ENCODE measurements at regions not wholly inside any gene's neighbourhood (a gene's known extent, or its start where the extent isn't known, plus 50 kb on each side); places are given as distances from the start of the nearest gene placed in this dataset.

DNA sequence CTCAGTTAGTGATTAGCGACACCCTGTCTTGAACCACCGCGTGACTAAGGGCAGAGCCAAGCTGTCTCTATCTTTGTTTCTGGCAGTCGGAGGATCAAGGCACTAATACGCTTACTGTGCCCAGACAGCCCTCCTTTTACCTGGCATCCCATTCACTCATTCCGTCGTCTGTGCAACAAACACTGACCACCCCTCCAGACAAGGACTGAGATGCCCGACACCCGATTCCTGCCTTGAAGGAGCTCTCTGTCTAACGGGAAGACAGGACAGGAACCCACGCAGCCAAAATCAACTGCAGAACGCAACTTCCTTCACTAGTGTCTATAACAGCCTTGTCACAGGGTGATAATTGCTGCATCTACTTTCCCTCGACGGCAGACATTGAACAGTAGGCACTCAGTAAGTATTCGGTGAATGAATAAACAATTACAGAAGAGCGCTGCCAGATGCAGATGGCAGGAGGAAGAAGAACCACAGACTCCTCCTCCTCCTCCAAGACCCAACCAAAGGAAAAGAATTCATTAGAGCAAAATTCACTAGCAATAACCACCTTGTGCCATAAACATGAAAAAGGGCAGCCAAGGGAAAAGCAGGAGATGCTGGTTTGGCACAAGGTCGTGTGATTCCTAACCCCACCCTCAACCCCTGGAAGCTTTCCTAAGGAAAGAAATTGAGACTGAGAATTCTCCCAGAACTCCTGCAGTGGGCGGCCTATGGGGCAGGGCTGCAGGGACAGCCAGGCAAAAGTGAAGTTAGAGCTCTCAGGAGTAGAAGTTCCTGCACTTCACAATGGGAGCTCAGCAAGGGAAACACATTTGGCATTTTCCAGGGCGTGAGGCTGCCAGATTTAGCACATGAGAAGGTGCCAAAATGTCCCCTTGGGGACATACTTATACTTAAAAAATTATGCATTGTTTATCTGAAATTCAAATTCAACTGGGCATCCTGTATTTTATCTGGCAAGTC, 186.6 kb upstream of the DIO3 start:
- no peaks in the 10 kb centered on the region for H3K36me3 ChIP-seq (ENCODE audit: control insufficient read depth in 1 of 2, insufficient read depth in 2 of 2, low read depth in 1 of 2, low read length in 2 of 2)
- H3K9me3 ChIP-seq (ENCODE audit: control insufficient read depth, low read length): no peaks in the 10 kb centered on the region
- no peak overlapping the region for H2BK120ac ChIP-seq (ENCODE audit: low read depth, low read length)
- H3K4me3 ChIP-seq (ENCODE audit: insufficient read depth in 1 of 2, low read depth in 1 of 2, low read length in 2 of 2): no peak overlapping the region
- no peaks in the 10 kb centered on the region for H3K79me1 ChIP-seq (replicated peaks; ENCODE audit: low read length, poor library complexity, severe bottlenecking)
- no peaks in the 10 kb centered on the region for H3K4me1 ChIP-seq (ENCODE audit: control insufficient read depth, insufficient read depth, low read depth, low read length)
- H3K18ac ChIP-seq (ENCODE audit: low read depth in 1 of 2, low read length in 2 of 2): no peak overlapping the region
- H2AK5ac ChIP-seq (ENCODE audit: low read length, severe bottlenecking): no peak overlapping the region
- H3K9ac ChIP-seq (ENCODE audit: low read length): no peak overlapping the region
- no peak for DNase-seq
- no peak overlapping the region for H2BK5ac ChIP-seq (ENCODE audit: low read depth, low read length, poor library complexity, severe bottlenecking)
- H3K4ac ChIP-seq (ENCODE audit: low read depth in 1 of 2, low read length in 2 of 2): no peak overlapping the region
- no peak overlapping the region for H2AFZ ChIP-seq (ENCODE audit: low read depth, low read length)
- H2BK12ac ChIP-seq (ENCODE audit: low read length in 2 of 2): no peak overlapping the region
- H4K91ac ChIP-seq (ENCODE audit: low read length): no peak overlapping the region
- WGBS: 83% methylated on average over 18 of the region's 19 CpGs
- H3K14ac ChIP-seq (ENCODE audit: low read length in 2 of 2): no peak overlapping the region
- H4K8ac ChIP-seq (ENCODE audit: low read length): no peak overlapping the region
- H3K27me3 ChIP-seq (ENCODE audit: control insufficient read depth in 1 of 2, insufficient read depth in 1 of 2, low read length in 2 of 2): peaks cover 0 to 27% of the 10 kb centered on the region in 2 experiments
- no peak overlapping the region for H3K23ac ChIP-seq (ENCODE audit: low read length in 2 of 2)
- no peak overlapping the region for H2BK15ac ChIP-seq (ENCODE audit: low read depth, poor library complexity, severe bottlenecking)
- no peak overlapping the region for H3K4me2 ChIP-seq (ENCODE audit: low read length, poor library complexity, severe bottlenecking)
- no peak overlapping the region for H3K27ac ChIP-seq (ENCODE audit: low read length, poor library complexity, severe bottlenecking)

DNA sequence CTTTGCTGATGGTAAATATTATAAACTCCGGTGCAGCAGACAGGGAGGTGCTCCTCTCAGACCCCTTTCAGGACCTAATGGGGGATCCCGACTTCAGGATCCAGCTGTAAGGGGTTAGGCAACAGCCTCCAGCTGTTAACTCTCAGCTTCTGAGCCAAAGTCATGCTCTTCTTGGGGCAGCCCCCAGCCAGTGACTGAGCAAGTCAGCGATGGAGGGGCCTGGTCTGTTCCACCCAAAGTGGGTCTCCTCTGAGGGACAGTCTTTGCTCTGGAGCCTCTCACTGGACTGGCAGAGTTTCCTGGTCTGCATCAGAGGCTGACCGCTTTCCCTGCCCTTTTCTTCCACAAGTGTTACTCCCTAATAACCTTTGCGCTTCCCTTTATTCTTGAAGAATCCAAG, 184.2 kb upstream of the DIO3 start:
- Histone ChIP-seq H4K8ac (ENCODE audit: low read length) (no peak overlapping the region), H2BK15ac (ENCODE audit: low read depth, poor library complexity, severe bottlenecking) (no peak overlapping the region), H3K27me3 (ENCODE audit: control insufficient read depth in 1 of 2, insufficient read depth in 1 of 2, low read length in 2 of 2) (peaks cover 0 to 24% of the 10 kb centered on the region in 2 experiments), H3K9ac (ENCODE audit: low read length) (no peak overlapping the region), H3K14ac (ENCODE audit: low read length in 2 of 2) (no peak overlapping the region), H3K9me3 (ENCODE audit: control insufficient read depth, low read length) (peaks cover 10% of the 10 kb centered on the region), H4K91ac (ENCODE audit: low read length) (no peak overlapping the region), H3K18ac (ENCODE audit: low read depth in 1 of 2, low read length in 2 of 2) (no peak overlapping the region), H3K4me3 (ENCODE audit: insufficient read depth in 1 of 2, low read depth in 1 of 2, low read length in 2 of 2) (no peak overlapping the region), H2BK12ac (ENCODE audit: low read length in 2 of 2) (no peak overlapping the region), H3K36me3 (ENCODE audit: control insufficient read depth in 1 of 2, insufficient read depth in 2 of 2, low read depth in 1 of 2, low read length in 2 of 2) (no peaks in the 10 kb centered on the region), H2BK120ac (ENCODE audit: low read depth, low read length) (no peak overlapping the region), H3K4me1 (ENCODE audit: control insufficient read depth, insufficient read depth, low read depth, low read length) (no peaks in the 10 kb centered on the region), H3K27ac (ENCODE audit: low read length, poor library complexity, severe bottlenecking) (no peak overlapping the region), H3K4me2 (ENCODE audit: low read length, poor library complexity, severe bottlenecking) (no peak overlapping the region), H2AK5ac (ENCODE audit: low read length, severe bottlenecking) (no peak overlapping the region), H3K23ac (ENCODE audit: low read length in 2 of 2) (no peak overlapping the region), H2AFZ (ENCODE audit: low read depth, low read length) (no peak overlapping the region), H3K79me1 (replicated peaks; ENCODE audit: low read length, poor library complexity, severe bottlenecking) (no peaks in the 10 kb centered on the region), H3K4ac (ENCODE audit: low read depth in 1 of 2, low read length in 2 of 2) (no peak overlapping the region), H2BK5ac (ENCODE audit: low read depth, low read length, poor library complexity, severe bottlenecking) (no peak overlapping the region)
- 60% methylated on average over 3 of the region's 5 CpGs for WGBS
- no peak for DNase-seq

DNA sequence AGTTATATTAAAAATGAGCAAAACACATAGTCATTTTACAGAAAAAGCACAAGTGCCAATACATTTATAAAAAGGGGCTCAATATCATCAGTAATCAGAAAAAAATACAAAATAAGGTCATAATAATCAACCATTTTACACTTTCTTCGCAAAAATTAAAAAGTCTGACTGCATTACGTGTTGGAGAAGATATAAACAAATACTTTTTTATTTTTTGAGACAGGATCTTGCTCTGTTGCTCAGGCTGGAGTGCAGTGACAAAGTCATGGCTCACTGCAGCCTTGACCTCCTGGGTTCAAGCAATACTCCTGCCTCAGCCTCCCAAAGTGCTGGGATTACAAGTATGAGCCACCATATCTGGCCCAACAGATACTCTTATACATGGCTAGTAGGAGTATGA, 181.5 kb upstream of the DIO3 start:
- Histone ChIP-seq H3K4me3 (ENCODE audit: insufficient read depth in 1 of 2, low read depth in 1 of 2, low read length in 2 of 2) (no peak overlapping the region), H3K4me2 (ENCODE audit: low read length, poor library complexity, severe bottlenecking) (no peak overlapping the region), H2AFZ (ENCODE audit: low read depth, low read length) (no peak overlapping the region), H3K9ac (ENCODE audit: low read length) (no peak overlapping the region), H2AK5ac (ENCODE audit: low read length, severe bottlenecking) (no peak overlapping the region), H4K91ac (ENCODE audit: low read length) (no peak overlapping the region), H2BK5ac (ENCODE audit: low read depth, low read length, poor library complexity, severe bottlenecking) (no peak overlapping the region), H2BK120ac (ENCODE audit: low read depth, low read length) (no peak overlapping the region), H2BK12ac (ENCODE audit: low read length in 2 of 2) (no peak overlapping the region), H3K18ac (ENCODE audit: low read depth in 1 of 2, low read length in 2 of 2) (no peak overlapping the region), H3K27ac (ENCODE audit: low read length, poor library complexity, severe bottlenecking) (no peak overlapping the region), H2BK15ac (ENCODE audit: low read depth, poor library complexity, severe bottlenecking) (no peak overlapping the region), H3K27me3 (ENCODE audit: control insufficient read depth in 1 of 2, insufficient read depth in 1 of 2, low read length in 2 of 2) (peaks cover 0 to 13% of the 10 kb centered on the region in 2 experiments), H3K14ac (ENCODE audit: low read length in 2 of 2) (no peak overlapping the region), H3K9me3 (ENCODE audit: control insufficient read depth, low read length) (peaks cover 34% of the 10 kb centered on the region), H3K4me1 (ENCODE audit: control insufficient read depth, insufficient read depth, low read depth, low read length) (no peaks in the 10 kb centered on the region), H4K8ac (ENCODE audit: low read length) (no peak overlapping the region), H3K23ac (ENCODE audit: low read length in 2 of 2) (no peak overlapping the region), H3K4ac (ENCODE audit: low read depth in 1 of 2, low read length in 2 of 2) (no peak overlapping the region), H3K79me1 (replicated peaks; ENCODE audit: low read length, poor library complexity, severe bottlenecking) (no peaks in the 10 kb centered on the region), H3K36me3 (ENCODE audit: control insufficient read depth in 1 of 2, insufficient read depth in 2 of 2, low read depth in 1 of 2, low read length in 2 of 2) (no peaks in the 10 kb centered on the region)
- no peak for DNase-seq
- WGBS: no CpG with 5 or more reads among the region's 2 CpGs

DNA sequence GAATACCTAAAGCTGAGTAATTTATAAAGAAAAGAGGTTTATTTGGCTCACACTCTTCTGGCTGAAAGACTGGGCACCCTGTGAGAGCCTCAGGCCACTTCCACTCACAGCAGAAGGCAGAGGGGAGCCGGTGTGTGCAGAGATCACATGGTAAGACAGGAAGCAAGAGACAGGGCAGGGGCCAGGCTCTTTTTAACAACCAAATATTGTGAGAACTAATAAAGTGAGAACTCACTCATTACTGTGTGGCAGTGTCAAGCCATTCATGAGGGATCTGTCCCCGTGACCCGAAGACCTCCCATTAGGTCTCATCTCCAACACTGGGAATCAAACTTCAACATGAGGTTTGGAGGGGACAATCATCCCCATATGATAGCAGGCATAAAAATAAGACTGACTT, 180.8 kb upstream of the DIO3 start:
- H3K4me2 ChIP-seq (ENCODE audit: low read length, poor library complexity, severe bottlenecking): no peak overlapping the region
- peaks cover 37% of the 10 kb centered on the region for H3K9me3 ChIP-seq (ENCODE audit: control insufficient read depth, low read length)
- no peak overlapping the region for H2AK5ac ChIP-seq (ENCODE audit: low read length, severe bottlenecking)
- no peaks in the 10 kb centered on the region for H3K4me1 ChIP-seq (ENCODE audit: control insufficient read depth, insufficient read depth, low read depth, low read length)
- H4K91ac ChIP-seq (ENCODE audit: low read length): no peak overlapping the region
- no peak overlapping the region for H2BK12ac ChIP-seq (ENCODE audit: low read length in 2 of 2)
- no peak overlapping the region for H2BK15ac ChIP-seq (ENCODE audit: low read depth, poor library complexity, severe bottlenecking)
- H3K9ac ChIP-seq (ENCODE audit: low read length): no peak overlapping the region
- H4K8ac ChIP-seq (ENCODE audit: low read length): no peak overlapping the region
- H3K23ac ChIP-seq (ENCODE audit: low read length in 2 of 2): no peak overlapping the region
- no peak overlapping the region for H3K18ac ChIP-seq (ENCODE audit: low read depth in 1 of 2, low read length in 2 of 2)
- no peaks in the 10 kb centered on the region for H3K36me3 ChIP-seq (ENCODE audit: control insufficient read depth in 1 of 2, insufficient read depth in 2 of 2, low read depth in 1 of 2, low read length in 2 of 2)
- WGBS: 72% methylated on average over 3 of the region's 3 CpGs
- DNase-seq: no peak
- H2BK5ac ChIP-seq (ENCODE audit: low read depth, low read length, poor library complexity, severe bottlenecking): no peak overlapping the region
- no peak overlapping the region for H3K14ac ChIP-seq (ENCODE audit: low read length in 2 of 2)
- peaks cover 0 to 6% of the 10 kb centered on the region in 2 experiments for H3K27me3 ChIP-seq (ENCODE audit: control insufficient read depth in 1 of 2, insufficient read depth in 1 of 2, low read length in 2 of 2)
- no peak overlapping the region for H3K27ac ChIP-seq (ENCODE audit: low read length, poor library complexity, severe bottlenecking)
- no peak overlapping the region for H2AFZ ChIP-seq (ENCODE audit: low read depth, low read length)
- no peaks in the 10 kb centered on the region for H3K79me1 ChIP-seq (replicated peaks; ENCODE audit: low read length, poor library complexity, severe bottlenecking)
- H3K4me3 ChIP-seq (ENCODE audit: insufficient read depth in 1 of 2, low read depth in 1 of 2, low read length in 2 of 2): no peak overlapping the region
- no peak overlapping the region for H2BK120ac ChIP-seq (ENCODE audit: low read depth, low read length)
- H3K4ac ChIP-seq (ENCODE audit: low read depth in 1 of 2, low read length in 2 of 2): no peak overlapping the region
